CD4-positive, CD25-positive, alpha-beta regulatory T cell (primary cell): ENCODE measurements at regions not wholly inside any gene's neighbourhood (a gene's known extent, or its start where the extent isn't known, plus 50 kb on each side); places are given as distances from the start of the nearest gene placed in this dataset.

Source experiments
- ATAC-seq, 2 donors: fragments of 150-1000 bp; cut with Tn5 transposase; one replicate each; pipeline ENCODE4 v1.10.0; 2021; ENCODE audit warnings: low read depth in 2 of 2, moderate number of reproducible peaks in 2 of 2, moderate library complexity in 1 of 2
- DNase-seq, 3 donors: peaks; one replicate each; pipeline versions ENCODE4 v3.0.0 to v3.0.0-alpha.2; 2012 to 2022; ENCODE audit warnings: mixed read lengths in 1 of 3
- H3K27ac ChIP-seq: one replicate; pipeline ENCODE4 v1.7.0; 2013; ENCODE audit warnings: mild to moderate bottlenecking, low read length; ENCODE audit not compliant: insufficient read depth, poor library complexity, severe bottlenecking
- H3K27me3 ChIP-seq: one replicate; pipeline ENCODE4 v1.7.0; 2013; ENCODE audit warnings: low read length; ENCODE audit not compliant: control insufficient read depth, insufficient read depth
- H3K36me3 ChIP-seq: one replicate; pipeline ENCODE4 v1.7.0; 2013; ENCODE audit warnings: mild to moderate bottlenecking, low read length, moderate library complexity; ENCODE audit not compliant: control insufficient read depth, insufficient read depth
- H3K4me1 ChIP-seq: 2 replicates; pipeline ENCODE4 v1.7.0; 2013; ENCODE audit warnings: mild to moderate bottlenecking, low read length; ENCODE audit not compliant: insufficient read depth, control insufficient read depth, poor library complexity, severe bottlenecking
- H3K4me3 ChIP-seq: one replicate; pipeline ENCODE4 v1.7.0; 2013; ENCODE audit warnings: low read depth, mild to moderate bottlenecking, low read length, moderate library complexity
- H3K9me3 ChIP-seq, 2 experiments: 1 replicate in 1 of 2; 2 replicates in 1 of 2; pipeline ENCODE4 v1.7.0; 2013; ENCODE audit warnings: low read length in 2 of 2, mild to moderate bottlenecking in 1 of 2, moderate library complexity in 1 of 2; ENCODE audit not compliant: control insufficient read depth in 2 of 2
- H3K27ac Mint-ChIP-seq, 3 donors: one replicate each; pipeline ENCODE4 v1.8.0; 2020 to 2022; ENCODE audit warnings: mild to moderate bottlenecking in 3 of 3, mixed read lengths in 3 of 3, moderate library complexity in 2 of 3
- H3K27me3 Mint-ChIP-seq: one replicate; pipeline ENCODE4 v1.8.0; 2022; ENCODE audit warnings: mild to moderate bottlenecking, mixed read lengths
- H3K36me3 Mint-ChIP-seq: one replicate; pipeline ENCODE4 v1.8.0; 2020; ENCODE audit warnings: mixed read lengths
- H3K4me1 Mint-ChIP-seq, 4 donors: one replicate each; pipeline ENCODE4 v1.8.0; 2020 to 2022; ENCODE audit warnings: mixed read lengths in 4 of 4, mild to moderate bottlenecking in 1 of 4
- H3K4me3 Mint-ChIP-seq, 4 donors: one replicate each; pipeline ENCODE4 v1.8.0; 2020 to 2022; ENCODE audit warnings: mild to moderate bottlenecking in 4 of 4, mixed read lengths in 4 of 4, moderate library complexity in 3 of 4
- H3K9me3 Mint-ChIP-seq, 7 donors: one replicate each; pipeline ENCODE4 v1.8.0; 2020 to 2022; ENCODE audit warnings: mixed read lengths in 7 of 7, mild to moderate bottlenecking in 3 of 7, moderate library complexity in 2 of 7

DNA sequence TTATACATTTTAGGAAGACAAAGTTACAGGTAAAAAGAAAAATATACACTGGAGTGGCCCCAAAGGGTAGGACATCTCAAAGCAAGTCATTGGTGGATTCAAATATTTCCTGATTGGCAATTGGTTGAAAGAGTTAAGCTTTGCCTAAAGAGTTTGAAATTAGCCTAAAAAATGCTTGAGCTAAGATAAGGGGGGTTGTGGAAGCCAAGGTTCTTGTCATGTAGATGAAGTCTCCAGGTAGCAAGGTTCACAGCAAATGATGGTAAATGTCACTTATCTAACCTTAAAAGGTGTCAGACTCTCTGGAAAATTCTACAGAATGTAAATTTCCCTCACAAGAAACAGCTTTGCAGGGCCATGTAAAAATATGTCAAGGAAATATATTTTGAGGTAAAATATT lies 596.7 kb downstream of the FAT4 start:
- Mint-ChIP-seq H3K27ac (no peak overlapping the region), H3K4me1 (no peaks in the 10 kb centered on the region), H3K36me3 (no peaks in the 10 kb centered on the region), H3K9me3 (peaks cover 3 to 21% (median 9%) of the 10 kb centered on the region in 7 donors), H3K27me3 (no peaks in the 10 kb centered on the region), H3K4me3 (no peak overlapping the region)
- Histone ChIP-seq H3K27ac (no peak overlapping the region), H3K4me1 (no peaks in the 10 kb centered on the region), H3K27me3 (no peaks in the 10 kb centered on the region), H3K36me3 (no peaks in the 10 kb centered on the region), H3K4me3 (no peak overlapping the region), H3K9me3 (no peaks in the 10 kb centered on the region)
- ATAC-seq = no peak
- DNase-seq = no peak

DNA sequence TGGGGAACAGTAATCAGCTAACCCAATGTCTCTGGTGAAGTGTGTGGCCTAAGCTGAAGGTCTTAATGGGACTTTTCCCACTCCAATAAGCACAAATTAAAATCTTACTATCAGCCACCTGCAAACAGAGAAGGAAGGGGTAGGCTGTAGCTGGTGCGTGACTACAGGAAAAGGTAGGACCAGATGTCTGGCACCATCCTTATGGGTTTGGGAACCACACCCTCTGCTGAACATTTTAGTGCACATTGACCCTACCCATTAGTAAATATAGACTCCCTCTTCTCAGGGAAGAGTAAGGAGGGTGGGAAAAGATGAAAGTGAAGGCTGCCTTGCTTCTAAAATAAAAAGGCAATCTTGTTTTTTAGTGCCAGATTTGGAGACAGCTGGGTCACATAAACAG lies 602.8 kb downstream of the FAT4 start:
- Mint-ChIP-seq H3K36me3 (no peaks in the 10 kb centered on the region), H3K27ac (no peak overlapping the region), H3K4me3 (no peak overlapping the region), H3K27me3 (no peaks in the 10 kb centered on the region), H3K9me3 (peaks cover 0 to 16% (median 4%) of the 10 kb centered on the region in 7 donors), H3K4me1 (no peaks in the 10 kb centered on the region)
- H3K36me3 ChIP-seq = no peaks in the 10 kb centered on the region
- ATAC-seq (no peak), DNase-seq (no peak)
- peaks cover 0 to 4% of the 10 kb centered on the region in 2 experiments for H3K9me3 ChIP-seq
- H3K4me3 ChIP-seq = no peak overlapping the region
- no peaks in the 10 kb centered on the region for H3K27me3 ChIP-seq
- H3K4me1 ChIP-seq = no peaks in the 10 kb centered on the region
- H3K27ac ChIP-seq = no peak overlapping the region

DNA sequence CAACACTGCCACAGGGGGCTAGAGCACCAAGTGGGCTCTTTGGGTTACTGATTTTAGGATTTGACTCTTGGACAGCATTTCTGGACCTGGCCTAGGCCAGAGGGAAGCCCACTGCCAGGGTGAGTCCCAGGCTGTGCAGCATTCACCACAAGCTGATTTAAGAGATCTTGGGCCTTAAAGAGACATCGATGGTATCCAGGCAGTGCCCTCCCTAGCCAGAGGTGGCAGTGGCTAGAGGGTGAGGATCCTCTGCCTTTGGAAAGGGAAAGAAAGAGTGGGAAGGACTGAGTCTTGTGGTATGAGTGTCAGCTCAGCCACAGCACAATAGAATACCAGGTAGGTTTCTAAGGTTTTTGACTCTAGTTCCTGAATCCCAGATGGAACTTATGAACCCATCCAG lies 613.9 kb downstream of the FAT4 start:
- no peak overlapping the region for H3K4me3 Mint-ChIP-seq

DNA sequence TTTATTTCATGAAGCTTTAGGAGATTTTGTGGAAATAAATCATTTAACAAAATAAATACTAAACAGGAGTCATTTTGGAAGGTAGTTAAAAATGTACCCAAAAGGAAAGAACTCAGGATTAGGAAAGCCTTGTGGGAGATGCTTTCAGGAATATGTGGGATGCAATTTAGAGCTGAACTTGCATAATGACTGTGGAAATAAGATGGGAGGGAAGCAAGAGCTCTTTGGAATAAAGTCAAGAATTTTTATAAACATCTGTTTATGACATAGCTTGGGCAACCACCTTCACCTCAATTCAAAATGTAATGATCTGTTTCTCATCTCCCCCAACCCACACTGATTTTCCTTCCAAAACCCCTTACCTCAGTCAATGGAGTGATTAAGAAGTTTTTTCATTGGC lies 623.8 kb downstream of the FAT4 start:
- Mint-ChIP-seq H3K4me1 (no peaks in the 10 kb centered on the region), H3K36me3 (no peaks in the 10 kb centered on the region), H3K4me3 (no peak overlapping the region), H3K27me3 (peaks cover 5% of the 10 kb centered on the region), H3K9me3 (peaks cover 7 to 46% (median 11%) of the 10 kb centered on the region in 7 donors), H3K27ac (no peak overlapping the region)
- Histone ChIP-seq H3K4me1 (no peaks in the 10 kb centered on the region), H3K4me3 (no peak overlapping the region), H3K9me3 (peaks cover 0 to 4% of the 10 kb centered on the region in 2 experiments), H3K27me3 (no peaks in the 10 kb centered on the region), H3K27ac (no peak overlapping the region), H3K36me3 (no peaks in the 10 kb centered on the region)
- ATAC-seq = no peak
- DNase-seq = no peak

More for the DNA sequence above, 613.9 kb downstream of the FAT4 start:
- Histone ChIP-seq H3K27ac (no peak overlapping the region), H3K4me3 (no peak overlapping the region), H3K27me3 (no peaks in the 10 kb centered on the region), H3K9me3 (peaks cover 4% of the 10 kb centered on the region in 2 experiments), H3K36me3 (no peaks in the 10 kb centered on the region), H3K4me1 (no peaks in the 10 kb centered on the region)
- Mint-ChIP-seq H3K36me3 (no peaks in the 10 kb centered on the region), H3K9me3 (peaks cover 0 to 33% (median 11%) of the 10 kb centered on the region in 7 donors), H3K27me3 (no peaks in the 10 kb centered on the region), H3K4me1 (no peaks in the 10 kb centered on the region), H3K27ac (no peak overlapping the region)
- no peak for DNase-seq
- no peak for ATAC-seq

DNA sequence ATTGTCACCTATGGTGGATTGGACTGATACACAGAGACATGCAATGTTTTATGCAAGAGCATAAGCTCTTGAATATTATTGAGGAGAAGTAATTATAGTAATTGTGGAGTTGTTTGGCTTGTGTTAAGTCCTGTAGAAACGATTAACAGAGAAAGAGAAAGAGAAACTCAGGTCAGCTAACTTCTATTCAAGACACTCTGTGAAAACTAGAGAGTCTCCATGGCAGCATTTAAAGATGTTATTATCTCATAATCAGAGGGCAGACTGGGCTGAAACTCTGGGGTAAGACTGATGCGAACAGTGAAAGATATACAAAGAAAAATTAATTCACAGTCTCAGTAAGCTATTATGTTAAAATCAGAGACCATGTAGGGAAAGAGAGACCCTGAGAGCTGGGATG lies 625.7 kb downstream of the FAT4 start:
- Histone ChIP-seq H3K4me1 (no peaks in the 10 kb centered on the region), H3K27me3 (no peaks in the 10 kb centered on the region), H3K4me3 (no peak overlapping the region), H3K9me3 (peaks cover 0 to 7% of the 10 kb centered on the region in 2 experiments), H3K36me3 (no peaks in the 10 kb centered on the region), H3K27ac (no peak overlapping the region)
- H3K36me3 Mint-ChIP-seq = no peaks in the 10 kb centered on the region
- peaks cover 5% of the 10 kb centered on the region for H3K27me3 Mint-ChIP-seq
- no peak for DNase-seq
- no peak overlapping the region for H3K27ac Mint-ChIP-seq
- no peak overlapping the region for H3K4me3 Mint-ChIP-seq
- ATAC-seq = no peak
- no peaks in the 10 kb centered on the region for H3K4me1 Mint-ChIP-seq
- peaks cover 5 to 40% (median 10%) of the 10 kb centered on the region in 7 donors for H3K9me3 Mint-ChIP-seq

DNA sequence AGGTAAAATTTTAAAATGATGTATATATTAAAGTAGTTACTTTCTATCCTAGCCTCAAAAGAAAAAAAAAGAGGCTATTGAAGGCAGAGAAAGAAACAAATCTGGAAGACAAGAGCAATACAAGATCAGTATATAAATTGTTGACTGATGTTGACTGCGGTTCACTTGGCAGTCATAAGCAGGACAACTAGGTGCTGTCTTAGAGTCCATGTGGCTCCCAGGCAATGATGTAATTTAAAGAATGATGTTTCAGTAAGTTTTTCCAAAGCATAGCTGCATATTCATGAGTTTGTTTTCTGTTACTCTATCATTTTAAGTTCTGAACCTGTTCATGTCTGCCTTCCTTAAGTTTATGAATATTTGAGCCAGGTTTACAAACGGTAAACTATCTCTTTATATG lies 630.2 kb downstream of the FAT4 start:
- Mint-ChIP-seq H3K9me3 (peaks cover 0 to 29% (median 6%) of the 10 kb centered on the region in 7 donors), H3K27me3 (no peaks in the 10 kb centered on the region), H3K27ac (no peak overlapping the region), H3K36me3 (no peaks in the 10 kb centered on the region), H3K4me3 (no peak overlapping the region), H3K4me1 (no peaks in the 10 kb centered on the region)
- ATAC-seq (no peak), DNase-seq (no peak)
- H3K36me3 ChIP-seq = no peaks in the 10 kb centered on the region
- H3K27ac ChIP-seq = no peak overlapping the region
- H3K9me3 ChIP-seq = peaks cover 0 to 7% of the 10 kb centered on the region in 2 experiments
- no peak overlapping the region for H3K4me3 ChIP-seq
- no peaks in the 10 kb centered on the region for H3K27me3 ChIP-seq
- H3K4me1 ChIP-seq = no peaks in the 10 kb centered on the region

DNA sequence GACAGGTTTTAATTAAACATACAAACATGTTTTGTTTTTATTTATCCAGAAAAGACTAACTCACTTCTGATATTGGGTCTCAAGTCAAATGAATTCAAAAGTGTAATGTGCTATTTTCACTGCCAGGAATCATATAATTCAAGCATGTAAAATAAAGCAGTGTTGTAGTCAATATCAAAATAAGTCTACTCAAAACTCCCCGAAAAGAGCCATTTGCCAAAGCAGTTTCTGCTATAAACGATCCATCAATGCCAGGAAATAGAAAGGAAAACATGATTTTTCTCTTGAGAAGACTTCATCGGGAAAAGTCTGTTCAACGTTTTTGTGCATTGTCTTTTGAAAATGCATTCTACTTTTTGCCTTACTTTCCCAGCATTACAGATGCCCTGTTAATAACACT lies 633.3 kb downstream of the FAT4 start:
- Histone ChIP-seq H3K27me3 (no peaks in the 10 kb centered on the region), H3K4me1 (no peaks in the 10 kb centered on the region), H3K4me3 (no peak overlapping the region), H3K27ac (no peak overlapping the region), H3K9me3 (peaks cover 0 to 7% of the 10 kb centered on the region in 2 experiments), H3K36me3 (no peaks in the 10 kb centered on the region)
- H3K36me3 Mint-ChIP-seq = no peaks in the 10 kb centered on the region
- no peaks in the 10 kb centered on the region for H3K4me1 Mint-ChIP-seq
- H3K27ac Mint-ChIP-seq = no peak overlapping the region
- no peaks in the 10 kb centered on the region for H3K27me3 Mint-ChIP-seq
- H3K9me3 Mint-ChIP-seq = peaks cover 0 to 11% (median 3%) of the 10 kb centered on the region in 7 donors
- ATAC-seq (no peak), DNase-seq (no peak)
- peak overlapping the region in 1 of 4 donors; percentile 58 for H3K4me3 Mint-ChIP-seq

DNA sequence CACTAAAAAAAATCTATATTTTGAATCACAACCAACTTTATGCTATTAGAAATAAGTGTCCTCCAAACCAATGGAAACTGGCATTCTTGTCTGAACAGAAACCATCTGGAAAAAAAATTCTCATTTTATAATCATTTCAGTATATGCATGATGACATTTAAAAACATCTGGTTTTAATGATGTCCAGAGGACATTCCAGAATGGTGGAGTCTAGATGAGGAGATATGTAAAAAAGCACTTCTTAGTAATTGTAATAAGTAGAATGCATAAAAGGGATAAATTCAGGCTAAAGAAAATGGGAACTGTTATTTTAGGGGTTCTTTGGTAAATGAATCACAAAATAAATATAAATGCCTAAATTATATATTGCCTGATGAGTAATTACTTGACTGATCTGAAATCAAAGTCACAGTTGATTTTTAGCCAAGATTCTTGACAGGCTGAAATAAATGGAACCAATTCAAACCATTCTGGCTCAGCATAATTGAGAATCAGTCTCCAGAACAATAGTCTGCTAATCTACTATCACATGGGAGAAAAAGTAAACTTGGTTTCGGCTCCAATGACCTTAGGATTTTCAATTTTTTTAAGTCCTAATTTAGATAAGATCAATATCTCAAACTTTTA lies 636.6 kb downstream of the FAT4 start:
- H3K4me3 ChIP-seq = no peak overlapping the region
- no peak overlapping the region for H3K27ac Mint-ChIP-seq
- H3K4me1 Mint-ChIP-seq = no peaks in the 10 kb centered on the region
- ATAC-seq = no peak
- no peak overlapping the region for H3K4me3 Mint-ChIP-seq
- no peaks in the 10 kb centered on the region for H3K27me3 Mint-ChIP-seq
- no peak overlapping the region for H3K27ac ChIP-seq
- H3K4me1 ChIP-seq = no peaks in the 10 kb centered on the region
- H3K9me3 ChIP-seq = no peaks in the 10 kb centered on the region
- peaks cover 0 to 10% (median under 1%) of the 10 kb centered on the region in 7 donors for H3K9me3 Mint-ChIP-seq
- no peaks in the 10 kb centered on the region for H3K36me3 ChIP-seq
- H3K36me3 Mint-ChIP-seq = no peaks in the 10 kb centered on the region
- DNase-seq = no peak
- H3K27me3 ChIP-seq = no peaks in the 10 kb centered on the region
